GM12878 (cell line): ENCODE measurements at regions not wholly inside any gene's neighbourhood (a gene's known extent, or its start where the extent isn't known, plus 50 kb on each side); places are given as distances from the start of the nearest gene placed in this dataset.

Source experiments
- ATAC-seq: fragments of 200-7000 bp; cut with Tn5 transposase; 3 replicates; pipeline ENCODE4 v1.9.1; 2020; ENCODE audit warnings: mild to moderate bottlenecking, moderate library complexity
- BruUV-seq: library from RNA; stranded (reverse); fragments of 400-500 nt; replicated peaks from 2 replicates; lab custom pipeline; 2021; lab: Mats Ljungman, UMichigan
- CTCF ChIA-PET: fragments of 300-600 bp; sonication (Branson Sonifier 250); formaldehyde crosslinking; extraction: SDS; loops from one replicate; lab custom pipeline; 2021; ENCODE audit warnings: inconsistent platforms; lab: Yijun Ruan, JAX
- POLR2A ChIA-PET: fragments of 350-600 bp; formaldehyde crosslinking; extraction: SDS; loops from one replicate; lab custom pipeline; 2021; ENCODE audit warnings: inconsistent platforms; lab: Charles Lee
- RAD21 ChIA-PET: fragments of 300-600 bp; sonication (Branson Sonifier 250); formaldehyde crosslinking; loops from one replicate; lab custom pipeline; 2023; ENCODE audit warnings: antibody characterized with exemption; ENCODE audit not compliant: unreplicated experiment; lab: Charles Lee
- SMC1A ChIA-PET: fragments of 300-600 bp; sonication (Branson Sonifier 250); formaldehyde crosslinking; loops from one replicate; lab custom pipeline; 2023; ENCODE audit not compliant: unreplicated experiment, uncharacterized antibody; lab: Charles Lee
- DNase-seq: peaks from one replicate; pipeline ENCODE4 v3.0.0-alpha.2; 2011; ENCODE audit warnings: low read depth, low spot score
- FAIRE-seq: peaks from 3 replicates; lab custom pipeline; 2011; peaks lifted over from hg19 to GRCh38; lab: Jason Lieb, UNC
- H2AFZ ChIP-seq: 2 replicates; pipeline ENCODE4 v1.6.0; 2011; ENCODE audit warnings: low read depth, low read length, control low read depth; ENCODE audit not compliant: control insufficient read depth
- H3K27ac ChIP-seq: 2 replicates; pipeline ENCODE4 v1.5.1; 2011; ENCODE audit warnings: control low read depth; ENCODE audit not compliant: control insufficient read depth, insufficient read depth
- H3K27me3 ChIP-seq, 2 experiments: replicated peaks in 1 of 2; 2 replicates each; pipeline versions ENCODE4 v1.6.0 to v1.6.1; 2011; ENCODE audit warnings: low read length in 1 of 2; ENCODE audit not compliant: control insufficient read depth in 2 of 2, insufficient read depth in 2 of 2
- H3K36me3 ChIP-seq, 2 experiments: 2 replicates each; pipeline ENCODE4 v1.5.1; 2011; ENCODE audit warnings: low read length in 1 of 2; ENCODE audit not compliant: control insufficient read depth in 2 of 2, insufficient read depth in 2 of 2
- H3K4me1 ChIP-seq: 2 replicates; pipeline ENCODE4 v1.6.1; 2011; ENCODE audit warnings: mild to moderate bottlenecking, low read length, moderate library complexity, mixed read lengths; ENCODE audit not compliant: control insufficient read depth, insufficient read depth
- H3K4me2 ChIP-seq: 2 replicates; pipeline ENCODE4 v1.6.0; 2011; ENCODE audit warnings: control low read depth; ENCODE audit not compliant: control insufficient read depth, insufficient read depth
- H3K4me3 ChIP-seq: fragments of 200-600 bp; sonication (generic); 2 replicates; pipeline ENCODE4 v1.5.1; 2016
- H3K79me2 ChIP-seq: 2 replicates; pipeline ENCODE4 v1.6.0; 2011; ENCODE audit warnings: low read length; ENCODE audit not compliant: control insufficient read depth, insufficient read depth
- H3K9ac ChIP-seq: 2 replicates; pipeline ENCODE4 v1.8.0; 2011; ENCODE audit warnings: low read length, control low read depth, mixed read lengths; ENCODE audit not compliant: control insufficient read depth, insufficient read depth
- H3K9me3 ChIP-seq: replicated peaks from 3 replicates; pipeline ENCODE4 v1.5.1; 2011; ENCODE audit warnings: mild to moderate bottlenecking, low read length; ENCODE audit not compliant: control insufficient read depth, insufficient read depth
- H4K20me1 ChIP-seq: 2 replicates; pipeline ENCODE4 v1.6.0; 2011; ENCODE audit not compliant: control insufficient read depth, insufficient read depth
- CBX3 ChIP-seq: fragments of 200-600 bp; sonication (generic); IDR thresholded peaks from 2 replicates; pipeline ENCODE4 v1.6.1; 2016; ENCODE audit warnings: low read depth, borderline replicate concordance
- ESRRA ChIP-seq: IDR thresholded peaks from 2 replicates; pipeline ENCODE4 v1.6.1; 2012; ENCODE audit warnings: mild to moderate bottlenecking, low read length, improper control_type of control experiment
- ETV6 ChIP-seq, 2 experiments: fragments of 450-650 bp in 1 of 2; IDR thresholded peaks in 1 of 2; conservative IDR thresholded peaks in 1 of 2; 2 replicates each; pipeline ENCODE4 v1.6.1; 2014; ENCODE audit warnings: antibody characterized with exemption in 1 of 2, borderline replicate concordance in 1 of 2, low read depth in 1 of 2, mild to moderate bottlenecking in 1 of 2, moderate library complexity in 1 of 2
- HDAC2 ChIP-seq: fragments of 200-600 bp; sonication (generic); IDR thresholded peaks from 2 replicates; pipeline ENCODE4 v1.6.1; 2017
- IKZF2 ChIP-seq, 2 experiments: fragments of 450-650 bp; IDR thresholded peaks; 2 replicates each; pipeline ENCODE4 v1.6.1; 2017; ENCODE audit warnings: mild to moderate bottlenecking in 2 of 2, moderate library complexity in 2 of 2
- NFYB ChIP-seq: IDR thresholded peaks from 2 replicates; pipeline ENCODE4 v1.6.1; 2011; ENCODE audit warnings: low read depth, mild to moderate bottlenecking, low read length, improper control_type of control experiment, moderate library complexity; ENCODE audit not compliant: insufficient read depth
- NR2C1 ChIP-seq: fragments of 450-650 bp; IDR thresholded peaks from 2 replicates; pipeline ENCODE4 v1.6.1; 2017; ENCODE audit warnings: antibody characterized with exemption, mild to moderate bottlenecking, moderate library complexity
- PBX3 ChIP-seq: IDR thresholded peaks from 2 replicates; pipeline ENCODE4 v1.6.1; 2011; ENCODE audit warnings: mild to moderate bottlenecking, low read depth, low read length, moderate library complexity; ENCODE audit not compliant: insufficient replicate concordance
- PML ChIP-seq: IDR thresholded peaks from 2 replicates; pipeline ENCODE4 v1.6.1; 2012; ENCODE audit warnings: low read length, inconsistent platforms
- POU2F2 ChIP-seq: IDR thresholded peaks from 3 replicates; pipeline ENCODE4 v1.6.1; 2011; ENCODE audit warnings: low read depth, mild to moderate bottlenecking, low read length, borderline replicate concordance
- SUPT20H ChIP-seq: IDR thresholded peaks from 2 replicates; pipeline ENCODE4 v1.6.1; 2011; ENCODE audit warnings: low read depth, mild to moderate bottlenecking, low read length, moderate library complexity, borderline replicate concordance; ENCODE audit not compliant: control insufficient read depth
- YBX1 ChIP-seq: fragments of 450-650 bp; IDR thresholded peaks from 2 replicates; pipeline ENCODE4 v1.6.1; 2016; ENCODE audit warnings: antibody characterized with exemption
- ZBTB33 ChIP-seq: fragments of 450-650 bp; IDR thresholded peaks from 2 replicates; pipeline ENCODE4 v1.6.1; 2017; ENCODE audit warnings: mild to moderate bottlenecking
- ZNF592 ChIP-seq: fragments of 450-650 bp; IDR thresholded peaks from 2 replicates; pipeline ENCODE4 v1.6.1; 2017; ENCODE audit warnings: mild to moderate bottlenecking, moderate library complexity
- WGBS: methylation state at CpG from one replicate; pipeline ENCODE4 v1.1.6; 2016; ENCODE audit warnings: low lambda C conversion rate; ENCODE audit not compliant: insufficient replicate concordance, insufficient coverage; ENCODE audit errors: missing lambda C conversion rate; 5-methylcytosine and 5-hydroxymethylcytosine counted together
- in situ Hi-C: fragments of 300-500 bp; cut with MboI; formaldehyde crosslinking; loops from 9 replicates; pipeline ENCODE4 v1.14.3; 2018; ENCODE audit warnings: mixed read lengths
- intact Hi-C: fragments of 100-400 bp; cut with micrococcal nuclease; formaldehyde crosslinking; loops from one replicate; pipeline ENCODE4 v1.14.2; 2022; ENCODE audit not compliant: unreplicated experiment

GRCh38 chr17:77298811-77299210, 158.0 kb downstream of the SEC14L1 start:
- H3K4me3 ChIP-seq, result no peak overlapping the region
- no peak overlapping the region for H2AFZ ChIP-seq
- FAIRE-seq (no peak), DNase-seq (no peak), ATAC-seq (no peak)
- in situ Hi-C loops (no loop called here), intact Hi-C loops (no loop called here)
- no peak for TF ChIP-seq POU2F2
- no peak for TF ChIP-seq YBX1
- no peak for TF ChIP-seq IKZF2 (IDR thresholded peaks at IDR 0.05)
- TF ChIP-seq PBX3, result no peak
- TF ChIP-seq PML, result no peak
- no peak for TF ChIP-seq SUPT20H
- TF ChIP-seq ETV6 (conservative IDR thresholded peaks at IDR 0.05 in 1 of 2, IDR thresholded peaks at IDR 0.05 in 1 of 2; ENCODE audit: borderline replicate concordance in 1 of 2, low read depth in 1 of 2), result no peak
- no peak for TF ChIP-seq ESRRA
- no peak for TF ChIP-seq ZNF592
- TF ChIP-seq NR2C1, result no peak
- no peak for TF ChIP-seq CBX3
- no peak for TF ChIP-seq HDAC2
- no peak for TF ChIP-seq NFYB
- TF ChIP-seq ZBTB33, result no peak
- H3K79me2 ChIP-seq, result no peaks in the 10 kb centered on the region
- peaks cover 0 to 2% of the 10 kb centered on the region in 2 experiments; a peak in 2 of 4 replicates for H3K36me3 ChIP-seq
- H3K4me2 ChIP-seq, result no peak overlapping the region
- ChIA-PET POLR2A (no interaction called here), RAD21 (no interaction called here), CTCF (interaction anchor here (1.4 kb wide), 1 partner anchor 101 kb away, joined by 3 read pairs; no protein-coding TSS in a partner anchor), SMC1A (no interaction called here)
- H3K27ac ChIP-seq, result no peak overlapping the region
- H3K9ac ChIP-seq, result no peak overlapping the region
- H3K4me1 ChIP-seq, result no peaks in the 10 kb centered on the region
- H3K27me3 ChIP-seq, result no peaks in the 10 kb centered on the region
- 48% methylated on average over 5 of the region's 5 CpGs for WGBS
- no peaks in the 10 kb centered on the region for H3K9me3 ChIP-seq
- no TSS peak for BruUV-seq
- peaks cover 4% of the 10 kb centered on the region for H4K20me1 ChIP-seq
